ENCODE measurements at regions not wholly inside any gene's neighbourhood (a gene's known extent, or its start where the extent isn't known, plus 50 kb on each side); places are given as distances from the start of the nearest gene placed in this dataset.
"Not testable (repeated sequence)": the region's sequence is repeated elsewhere in the genome, so short reads cannot be mapped to it uniquely, and the experiment has no call there.

DNA sequence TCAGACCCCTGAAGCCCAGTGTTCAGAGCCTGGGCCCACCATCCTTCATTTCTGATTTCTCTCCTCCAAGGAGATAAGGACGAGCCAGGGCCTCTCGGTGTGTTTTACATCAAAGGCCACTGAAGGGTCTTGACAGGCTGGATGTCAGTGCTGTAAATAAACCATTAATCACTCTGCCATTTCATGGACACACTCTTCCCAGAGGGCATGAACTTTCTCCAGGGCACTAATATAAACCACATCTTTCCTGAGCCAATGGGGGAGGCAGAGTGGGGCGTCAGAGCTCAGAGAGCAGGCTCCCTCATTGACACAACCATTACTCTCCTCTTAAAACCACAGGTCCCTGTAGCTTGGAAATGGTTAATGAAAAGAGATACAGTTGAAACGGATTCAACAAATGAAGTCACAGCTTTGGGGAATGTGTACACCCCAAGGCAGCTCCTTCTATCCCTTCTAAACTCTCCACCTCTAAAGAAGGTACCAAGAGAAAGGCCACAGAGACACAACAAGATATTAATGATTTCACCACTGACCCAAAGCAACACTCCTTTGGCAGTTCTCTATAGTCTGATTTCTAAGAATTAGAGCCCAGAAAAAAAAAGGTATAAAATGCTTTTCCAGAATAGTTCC, 200.6 kb downstream of the CHIC2 start:
- no peak for DNase-seq

GRCh38 chr4:53863158-53863557, 201.2 kb downstream of the CHIC2 start:
- DNase-seq: no peak

- no peak for DNase-seq
Observed at GRCh38 chr4:53861856-53862610, 202.4 kb downstream of the CHIC2 start.

DNA sequence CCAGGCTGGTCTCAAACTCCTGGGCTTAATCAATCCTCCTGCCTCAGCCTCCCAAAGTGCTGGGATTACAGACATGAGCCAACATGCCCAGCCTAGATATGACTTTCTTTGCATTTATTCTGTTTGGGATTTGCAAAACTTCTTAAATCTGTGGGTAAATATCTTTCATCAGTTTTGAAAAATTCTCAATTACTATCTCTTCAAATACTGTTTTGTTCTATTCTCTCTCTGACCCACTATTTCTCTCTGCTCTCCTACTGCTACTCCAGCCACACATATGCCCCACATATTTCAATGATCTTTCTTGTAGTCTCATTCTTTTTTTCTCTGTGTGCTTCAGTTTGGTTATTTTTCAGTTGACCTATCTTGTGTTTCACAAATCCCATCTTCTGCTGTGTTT, 205.1 kb downstream of the CHIC2 start:
- no peak for DNase-seq

DNA sequence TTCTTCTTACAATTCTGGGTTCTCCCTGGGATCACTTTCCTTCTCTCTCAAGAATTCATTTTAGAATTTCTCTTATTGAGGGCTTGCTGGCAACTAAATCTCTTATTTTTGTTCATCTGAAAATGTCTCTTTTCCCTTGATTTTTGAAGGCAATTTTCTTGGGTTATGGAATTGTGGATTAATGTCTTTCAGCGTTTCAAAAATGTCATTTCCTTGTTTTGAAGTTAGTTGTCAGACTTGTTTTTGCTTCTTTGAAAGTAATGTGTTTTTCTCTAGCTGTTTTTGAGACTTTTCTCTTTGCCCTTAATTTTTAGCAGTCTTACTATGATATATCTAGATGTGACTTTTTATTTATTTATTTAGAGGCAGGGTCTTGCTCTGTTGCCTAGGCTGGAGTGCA, 205.7 kb downstream of the CHIC2 start:
- DNase-seq: no peak

DNA sequence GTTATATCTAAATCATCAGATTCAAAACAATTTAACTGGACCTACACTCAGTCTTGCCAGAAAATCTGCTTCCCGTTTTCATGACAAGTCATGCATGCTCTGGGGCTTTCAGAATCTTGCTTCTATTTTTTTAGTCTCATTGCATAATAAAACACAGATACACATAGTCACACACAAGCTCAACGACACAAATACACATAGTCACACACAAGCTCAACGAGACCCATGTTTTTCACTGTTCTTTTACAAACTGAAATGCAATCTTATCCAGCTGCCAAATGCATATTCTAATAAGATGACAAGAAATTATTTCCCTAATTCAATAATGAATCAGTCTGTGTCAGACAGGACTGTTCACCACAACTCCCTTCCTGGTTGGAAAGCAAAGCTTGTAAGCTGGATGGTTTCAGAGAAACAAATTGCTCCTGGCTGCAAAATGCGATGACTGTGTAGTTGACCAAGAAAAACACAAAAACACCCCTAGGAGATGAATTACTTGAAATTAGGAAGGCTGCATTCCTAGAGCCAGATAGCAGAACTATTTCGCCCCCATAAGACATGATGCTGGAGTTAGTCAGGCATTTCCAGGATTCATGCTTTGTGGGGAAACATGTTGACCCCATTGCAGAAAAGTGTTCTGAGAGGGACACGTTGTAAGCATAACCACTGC, 208.7 kb downstream of the CHIC2 start:
- DNase-seq: no peak

GRCh38 chr4:53854991-53855568, 209.3 kb downstream of the CHIC2 start:
- DNase-seq: no peak

GRCh38 chr4:53852343-53852742, 212.1 kb downstream of the CHIC2 start:
- DNase-seq: no peak

DNA sequence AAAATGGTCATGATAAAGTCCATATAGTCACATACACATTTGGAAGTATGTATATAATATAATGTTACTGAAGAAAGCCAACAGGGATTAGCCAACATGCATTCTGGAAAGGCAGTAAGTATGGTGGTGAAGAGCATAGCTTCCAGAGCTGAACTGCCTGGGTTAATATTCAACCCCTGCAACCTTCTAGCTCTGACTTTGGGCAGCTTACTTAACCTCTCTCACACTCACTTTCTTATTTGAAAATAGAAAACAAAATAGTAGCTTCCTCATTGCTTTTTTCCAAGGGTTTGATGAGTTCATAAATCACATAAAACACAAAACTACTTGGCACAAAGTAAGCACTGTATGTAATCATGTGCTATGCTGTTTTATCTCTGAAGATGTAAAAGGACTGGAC, 216.4 kb downstream of the CHIC2 start:
- DNase-seq: no peak

GRCh38 chr4:53844551-53844950, 219.9 kb downstream of the CHIC2 start:
- no peak for DNase-seq

- no peak for DNase-seq
Observed at GRCh38 chr4:53844133-53844532, 220.3 kb downstream of the CHIC2 start.

- no peak for DNase-seq
Observed at GRCh38 chr4:53841711-53842110, 222.7 kb downstream of the CHIC2 start.

- no peak for DNase-seq
Observed at GRCh38 chr4:53840643-53841042, 223.8 kb downstream of the CHIC2 start.

DNA sequence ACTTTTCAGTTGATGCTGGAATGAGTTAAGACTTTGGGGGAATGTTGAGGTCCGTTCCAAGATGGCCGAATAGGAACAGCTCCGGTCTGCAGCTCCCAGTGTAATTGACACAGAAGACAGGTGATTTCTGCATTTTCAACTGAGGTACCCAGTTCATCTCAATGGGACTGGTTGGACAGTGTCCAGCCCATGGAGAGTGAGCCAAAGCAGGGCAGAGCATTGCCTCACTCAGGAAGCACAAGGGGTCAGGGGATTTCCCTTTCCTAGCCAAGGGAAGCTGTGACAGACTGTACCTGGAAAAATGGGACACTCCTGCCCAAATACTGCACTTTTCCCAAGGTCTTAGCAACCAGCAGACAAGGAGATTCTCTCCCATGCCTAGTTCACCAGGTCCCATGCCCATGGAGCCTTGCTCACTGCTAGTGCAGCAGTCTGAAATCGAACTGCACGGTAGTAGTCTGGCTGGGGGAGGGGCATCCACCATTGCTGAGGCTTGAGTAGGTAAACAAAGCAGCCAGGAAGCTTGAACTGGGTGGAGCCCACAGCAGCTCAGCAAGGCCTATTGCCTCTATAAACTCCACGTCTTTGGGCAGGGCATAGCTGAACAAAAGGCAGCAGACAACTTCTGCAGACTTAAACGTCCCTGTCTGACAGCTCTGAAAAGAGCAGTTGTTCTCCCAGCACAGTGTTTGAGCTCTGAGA, 231.0 kb downstream of the CHIC2 start:
- DNase-seq: not testable (repeated sequence)

GRCh38 chr4:53832549-53832948, 231.9 kb downstream of the CHIC2 start:
- DNase-seq: no peak

- no peak for DNase-seq
Observed at GRCh38 chr4:53830511-53830910, 233.9 kb downstream of the CHIC2 start.

DNA sequence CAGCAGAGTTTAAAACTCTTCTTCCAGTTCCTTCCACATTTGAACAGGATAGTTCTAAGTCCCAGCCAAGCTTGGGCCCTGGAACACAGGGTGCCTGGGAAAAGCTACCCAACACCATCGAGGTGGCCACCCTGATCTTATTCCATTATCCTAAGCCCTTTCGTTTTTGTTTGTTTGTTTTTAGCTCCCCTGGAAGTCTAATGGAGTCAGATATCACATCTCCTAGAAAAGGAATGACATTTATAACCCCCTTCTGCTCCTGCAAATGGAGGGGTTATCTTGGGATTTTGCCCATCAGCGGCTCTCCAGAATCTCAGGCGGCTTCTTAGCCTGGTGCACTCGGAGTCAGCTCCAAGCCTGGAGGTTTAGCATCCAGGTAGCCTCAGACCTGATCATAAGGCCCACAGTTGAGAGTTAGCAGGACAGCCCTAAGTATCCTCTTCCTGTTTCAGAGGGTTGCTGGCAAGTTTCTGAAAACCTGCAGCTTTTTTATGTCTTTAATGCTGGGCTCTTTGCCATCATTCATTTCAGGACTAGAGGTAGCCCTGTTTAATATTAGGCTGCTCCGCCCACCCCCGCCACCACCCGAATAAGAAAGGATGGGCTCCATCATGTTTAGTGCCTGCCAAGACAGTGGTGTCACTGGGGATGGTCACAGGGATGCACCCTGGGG, 230.0 kb upstream of the LNX1 start:
- DNase-seq: no peak

DNA sequence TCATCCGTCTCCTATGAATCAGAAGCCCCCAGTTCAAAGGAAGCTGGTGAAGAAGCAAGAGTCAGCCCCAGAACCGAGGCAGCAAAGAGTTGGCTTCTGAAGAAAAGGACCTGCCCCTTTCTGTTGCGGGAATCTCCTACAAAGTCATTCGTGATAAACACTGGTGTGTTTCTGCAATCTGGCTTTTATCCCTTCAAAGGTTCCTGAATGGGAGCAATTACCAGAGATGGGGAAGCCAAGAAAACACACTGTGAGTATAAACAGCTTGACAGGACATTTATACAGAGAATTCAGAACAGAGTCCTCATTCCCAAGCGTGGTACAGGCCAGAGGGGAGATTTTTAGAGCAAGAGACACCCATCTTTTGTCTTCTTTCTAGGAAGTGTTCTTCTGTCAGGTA, 226.8 kb upstream of the LNX1 start:
- DNase-seq: no peak

- no peak for DNase-seq
Observed at GRCh38 chr4:53816561-53816960, 225.3 kb upstream of the LNX1 start.

GRCh38 chr4:53815281-53815680, 224.0 kb upstream of the LNX1 start:
- DNase-seq: no peak

GRCh38 chr4:53813998-53814397, 222.7 kb upstream of the LNX1 start:
- DNase-seq: no peak

DNA sequence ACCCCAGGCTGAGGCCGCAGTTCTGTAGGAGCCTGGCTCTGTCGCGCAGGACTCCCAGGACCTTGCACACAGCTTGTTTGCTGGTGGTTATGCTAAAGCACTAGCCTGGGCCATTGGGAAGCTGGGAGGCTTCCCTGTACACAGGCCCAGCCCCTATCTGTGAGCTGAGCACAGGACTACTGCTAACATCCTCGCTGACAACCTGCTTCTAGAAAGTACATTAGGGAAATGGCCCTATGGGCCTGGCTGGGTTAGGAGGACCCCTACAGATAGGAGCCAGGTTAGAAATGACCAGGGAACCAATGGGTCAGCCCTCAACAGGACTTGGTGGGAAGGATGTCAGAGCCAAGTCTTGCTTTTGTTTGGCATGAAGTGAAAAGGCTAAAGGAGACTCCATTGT, 219.4 kb upstream of the LNX1 start:
- no peak for DNase-seq

GRCh38 chr4:53809816-53810215, 218.5 kb upstream of the LNX1 start:
- no peak for DNase-seq
